ENCODE measurements at regions not wholly inside any gene's neighbourhood (a gene's known extent, or its start where the extent isn't known, plus 50 kb on each side); places are given as distances from the start of the nearest gene placed in this dataset.

DNA sequence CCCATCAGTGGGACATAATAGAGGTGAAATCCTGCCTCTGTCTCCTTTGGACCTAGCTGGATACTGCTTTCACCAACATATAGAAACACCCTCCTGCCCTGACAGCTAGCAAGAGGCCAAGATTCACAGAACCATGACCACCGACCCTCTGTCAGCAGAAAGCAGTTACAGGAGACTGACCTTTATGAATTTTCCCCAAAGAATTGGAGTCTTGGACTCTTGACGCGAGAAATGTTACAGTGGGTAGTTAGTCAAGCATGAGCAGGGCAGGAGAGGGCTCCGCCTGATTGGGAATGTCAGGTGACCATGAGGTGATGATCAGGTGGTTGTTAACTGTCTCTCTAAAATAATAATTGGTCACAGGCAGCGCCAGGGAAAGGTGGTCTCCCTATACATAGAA lies 1002.3 kb downstream of the TDRD15 start:
- TF ChIP-seq, protein P1, sequence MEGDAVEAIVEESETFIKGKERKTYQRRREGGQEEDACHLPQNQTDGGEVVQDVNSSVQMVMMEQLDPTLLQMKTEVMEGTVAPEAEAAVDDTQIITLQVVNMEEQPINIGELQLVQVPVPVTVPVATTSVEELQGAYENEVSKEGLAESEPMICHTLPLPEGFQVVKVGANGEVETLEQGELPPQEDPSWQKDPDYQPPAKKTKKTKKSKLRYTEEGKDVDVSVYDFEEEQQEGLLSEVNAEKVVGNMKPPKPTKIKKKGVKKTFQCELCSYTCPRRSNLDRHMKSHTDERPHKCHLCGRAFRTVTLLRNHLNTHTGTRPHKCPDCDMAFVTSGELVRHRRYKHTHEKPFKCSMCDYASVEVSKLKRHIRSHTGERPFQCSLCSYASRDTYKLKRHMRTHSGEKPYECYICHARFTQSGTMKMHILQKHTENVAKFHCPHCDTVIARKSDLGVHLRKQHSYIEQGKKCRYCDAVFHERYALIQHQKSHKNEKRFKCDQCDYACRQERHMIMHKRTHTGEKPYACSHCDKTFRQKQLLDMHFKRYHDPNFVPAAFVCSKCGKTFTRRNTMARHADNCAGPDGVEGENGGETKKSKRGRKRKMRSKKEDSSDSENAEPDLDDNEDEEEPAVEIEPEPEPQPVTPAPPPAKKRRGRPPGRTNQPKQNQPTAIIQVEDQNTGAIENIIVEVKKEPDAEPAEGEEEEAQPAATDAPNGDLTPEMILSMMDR (IDR thresholded peaks at IDR 0.05): no peak
- TF ChIP-seq EZH2 (IDR thresholded peaks at IDR 0.05): no peak
- no peak for TF ChIP-seq EZH2phosphoT487 (IDR thresholded peaks at IDR 0.05)
